ENCODE measurements at regions not wholly inside any gene's neighbourhood (a gene's known extent, or its start where the extent isn't known, plus 50 kb on each side); places are given as distances from the start of the nearest gene placed in this dataset.

DNA sequence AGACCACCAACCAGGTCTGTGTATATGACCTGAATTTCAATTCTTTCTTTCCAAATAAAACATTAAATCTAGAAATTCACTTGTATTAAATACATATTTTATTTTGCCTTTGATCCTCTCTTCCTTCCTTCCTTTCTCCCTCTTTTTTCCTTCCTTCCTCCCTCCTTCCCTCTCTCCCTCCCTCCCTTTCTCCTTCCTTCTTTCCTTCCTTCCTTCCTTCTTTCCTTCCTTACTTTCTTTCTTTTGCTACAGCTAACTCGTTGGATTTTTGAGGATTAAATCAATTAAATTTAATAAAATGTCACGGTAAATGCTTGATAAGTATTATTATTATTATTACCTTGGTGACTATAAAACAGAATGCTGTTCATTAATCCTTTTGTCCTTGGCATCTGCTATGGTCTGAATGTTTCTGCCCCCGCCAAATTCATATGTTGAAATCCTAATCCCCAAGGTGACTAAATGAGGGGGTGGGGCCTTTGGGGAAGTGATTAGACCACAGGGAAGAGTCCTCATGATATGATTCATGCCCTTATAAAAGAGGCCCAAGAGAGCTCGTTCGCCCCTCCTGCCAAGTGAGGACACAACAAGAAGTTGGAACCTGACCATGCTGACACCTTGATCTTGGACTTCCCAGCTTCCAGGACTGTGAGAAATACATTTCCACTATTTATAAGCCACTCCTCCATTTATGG lies 67.6 kb upstream of the BTBD3 start:
- no peak for TF ChIP-seq CTCF (IDR thresholded peaks at IDR 0.05; ENCODE audit: unreplicated experiment in 3 of 3)
- no peaks in the 10 kb centered on the region for H3K27me3 Mint-ChIP-seq (ENCODE audit: low read depth)
- no peaks in the 10 kb centered on the region for H3K36me3 Mint-ChIP-seq (ENCODE audit: low read depth)
- H3K27ac Mint-ChIP-seq = peak overlapping the region in 1 of 3 experiments; percentile 31
- H3K4me1 Mint-ChIP-seq = peaks cover 32% of the 10 kb centered on the region
- H3K4me3 Mint-ChIP-seq = no peak overlapping the region
- H3K9me3 Mint-ChIP-seq = no peaks in the 10 kb centered on the region

DNA sequence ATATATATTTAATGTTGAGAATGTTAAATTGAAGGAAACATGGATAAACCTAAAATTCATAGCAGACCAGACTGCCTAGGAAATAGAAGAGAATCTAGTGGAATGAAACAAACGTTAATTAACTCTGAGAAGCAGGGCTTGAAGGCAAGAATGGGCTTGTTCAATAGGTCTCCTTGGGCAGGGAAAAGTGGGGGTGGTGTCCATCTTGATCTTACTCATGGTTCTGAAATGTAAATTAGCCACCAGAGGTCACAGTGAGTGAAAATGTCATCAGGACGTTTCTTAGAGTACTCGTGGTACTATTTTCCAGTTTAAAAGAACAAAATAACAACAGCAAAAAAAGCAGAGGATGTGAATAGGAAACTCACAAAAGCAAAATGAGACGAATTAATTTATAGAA lies 66.8 kb upstream of the BTBD3 start:
- H3K27ac Mint-ChIP-seq = peak overlapping the region in 1 of 3 experiments; percentile 17
- H3K9me3 Mint-ChIP-seq = no peaks in the 10 kb centered on the region

GRCh38 chr20:11851646-11852045 lies 66.0 kb upstream of the BTBD3 start:
- Mint-ChIP-seq H3K27me3 (ENCODE audit: low read depth) (no peaks in the 10 kb centered on the region), H3K9me3 (peaks cover 3% of the 10 kb centered on the region), H3K27ac (no peak overlapping the region), H3K4me1 (peaks cover 26% of the 10 kb centered on the region), H3K36me3 (ENCODE audit: low read depth) (no peaks in the 10 kb centered on the region), H3K4me3 (no peak overlapping the region)
- no peak for TF ChIP-seq CTCF (IDR thresholded peaks at IDR 0.05; ENCODE audit: unreplicated experiment in 3 of 3)

More for the DNA sequence above, 66.8 kb upstream of the BTBD3 start:
- H3K4me3 Mint-ChIP-seq = no peak overlapping the region
- H3K27me3 Mint-ChIP-seq (ENCODE audit: low read depth) = no peaks in the 10 kb centered on the region
- TF ChIP-seq CTCF (IDR thresholded peaks at IDR 0.05; ENCODE audit: unreplicated experiment in 3 of 3) = no peak
- no peaks in the 10 kb centered on the region for H3K36me3 Mint-ChIP-seq (ENCODE audit: low read depth)
- H3K4me1 Mint-ChIP-seq = peaks cover 26% of the 10 kb centered on the region

DNA sequence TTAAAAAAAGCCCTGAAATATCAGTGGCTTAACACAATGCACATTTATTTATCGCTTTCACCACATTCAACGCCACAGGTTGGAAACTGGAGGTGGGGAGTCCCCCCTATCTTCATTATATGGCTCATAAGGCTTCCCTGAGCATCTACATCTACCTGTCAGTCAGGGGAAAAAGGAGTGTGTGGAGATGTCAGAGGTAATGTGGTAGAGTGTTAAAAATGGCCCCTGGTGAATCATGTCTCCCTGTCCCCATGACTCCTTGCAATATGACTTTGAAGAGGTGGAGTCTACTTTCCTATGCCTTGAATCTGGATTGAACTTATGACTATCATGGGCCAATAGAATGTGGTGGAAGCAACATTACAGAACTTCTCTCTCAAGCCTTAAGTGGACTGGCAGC lies 65.5 kb upstream of the BTBD3 start:
- H3K4me3 Mint-ChIP-seq = no peak overlapping the region
- H3K9me3 Mint-ChIP-seq = peaks cover 4% of the 10 kb centered on the region
- peaks cover 26% of the 10 kb centered on the region for H3K4me1 Mint-ChIP-seq
- H3K27me3 Mint-ChIP-seq (ENCODE audit: low read depth) = no peaks in the 10 kb centered on the region
- H3K27ac Mint-ChIP-seq = no peak overlapping the region
- no peak for TF ChIP-seq CTCF (IDR thresholded peaks at IDR 0.05; ENCODE audit: unreplicated experiment in 3 of 3)
- H3K36me3 Mint-ChIP-seq (ENCODE audit: low read depth) = no peaks in the 10 kb centered on the region

DNA sequence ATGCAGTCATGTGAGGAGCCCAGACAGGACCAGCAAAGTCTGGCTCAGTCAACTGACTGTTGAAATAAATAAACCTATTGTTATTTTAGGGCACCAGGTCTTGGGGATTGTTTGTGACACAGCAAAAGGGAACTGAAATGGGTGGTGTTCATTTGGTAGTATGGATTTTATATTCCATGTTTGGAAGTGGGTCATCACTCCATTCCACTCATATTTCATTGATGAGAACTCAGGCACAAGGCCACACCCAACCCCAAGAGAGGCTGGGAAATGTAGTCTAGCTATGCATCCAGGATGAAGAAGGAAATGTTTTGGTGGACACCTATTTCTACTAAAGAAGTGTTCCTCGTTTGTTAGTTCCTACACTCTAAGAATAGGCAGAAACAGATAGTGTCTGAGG lies 64.9 kb upstream of the BTBD3 start:
- H3K4me1 Mint-ChIP-seq = peaks cover 26% of the 10 kb centered on the region
- no peak overlapping the region for H3K4me3 Mint-ChIP-seq
- H3K36me3 Mint-ChIP-seq (ENCODE audit: low read depth) = no peaks in the 10 kb centered on the region
- H3K27me3 Mint-ChIP-seq (ENCODE audit: low read depth) = no peaks in the 10 kb centered on the region
- peaks cover 4% of the 10 kb centered on the region for H3K9me3 Mint-ChIP-seq
- no peak for TF ChIP-seq CTCF (IDR thresholded peaks at IDR 0.05; ENCODE audit: unreplicated experiment in 3 of 3)
- H3K27ac Mint-ChIP-seq = no peak overlapping the region

DNA sequence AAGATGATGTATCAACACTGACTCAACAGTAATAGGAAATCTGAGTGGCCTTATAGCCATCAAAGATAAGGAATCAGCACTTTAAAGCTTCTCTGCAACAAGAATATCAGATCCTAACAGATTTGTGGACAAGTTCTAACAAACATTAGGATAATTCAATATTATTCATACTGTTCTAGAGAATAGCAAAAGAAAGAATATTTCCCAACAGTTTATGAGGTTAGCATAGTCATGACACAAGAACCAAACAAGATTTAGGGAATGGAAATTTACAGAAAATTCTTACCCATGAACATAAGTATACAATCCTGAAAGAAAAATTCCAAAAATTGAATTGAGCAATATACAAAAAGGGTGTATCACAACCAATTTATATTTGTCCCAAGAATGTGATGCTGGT lies 64.3 kb upstream of the BTBD3 start:
- peaks cover 26% of the 10 kb centered on the region for H3K4me1 Mint-ChIP-seq
- H3K27me3 Mint-ChIP-seq (ENCODE audit: low read depth) = no peaks in the 10 kb centered on the region
- H3K36me3 Mint-ChIP-seq (ENCODE audit: low read depth) = no peaks in the 10 kb centered on the region
- no peak overlapping the region for H3K27ac Mint-ChIP-seq
- TF ChIP-seq CTCF (IDR thresholded peaks at IDR 0.05; ENCODE audit: unreplicated experiment in 3 of 3) = no peak
- H3K4me3 Mint-ChIP-seq = no peak overlapping the region
- H3K9me3 Mint-ChIP-seq = peaks cover 4% of the 10 kb centered on the region

Data from nephron (organoid).